HG03039 (cell line): ENCODE measurements at regions not wholly inside any gene's neighbourhood (a gene's known extent, or its start where the extent isn't known, plus 50 kb on each side); places are given as distances from the start of the nearest gene placed in this dataset.

ENCODE experiments used
- ATAC-seq: cut with Tn5 transposase; IDR thresholded peaks from one replicate; pipeline ENCODE4 v1.9.1; 2021; ENCODE audit warnings: mild to moderate bottlenecking, moderate library complexity; ENCODE audit not compliant: unreplicated experiment

DNA sequence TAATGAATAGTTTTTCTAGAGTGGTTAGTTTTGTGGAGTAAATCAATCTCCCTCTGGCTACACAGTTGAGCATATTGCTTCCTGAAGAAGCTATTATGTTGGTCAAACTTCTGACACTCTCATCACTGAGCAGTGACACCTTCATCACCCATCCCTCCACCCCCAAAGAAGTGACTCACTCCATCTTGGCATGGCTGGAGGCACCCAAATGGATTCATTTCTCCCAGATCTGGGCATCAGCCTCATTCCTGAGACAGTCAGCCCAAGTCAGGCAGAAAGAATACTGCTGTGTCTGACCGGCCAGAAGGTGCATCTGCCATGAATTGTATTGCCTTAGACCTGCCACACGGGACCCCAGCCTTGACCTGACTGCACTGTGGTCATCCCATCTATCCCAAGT, 117.0 kb upstream of the HABP2 start:
- no peak for ATAC-seq

DNA sequence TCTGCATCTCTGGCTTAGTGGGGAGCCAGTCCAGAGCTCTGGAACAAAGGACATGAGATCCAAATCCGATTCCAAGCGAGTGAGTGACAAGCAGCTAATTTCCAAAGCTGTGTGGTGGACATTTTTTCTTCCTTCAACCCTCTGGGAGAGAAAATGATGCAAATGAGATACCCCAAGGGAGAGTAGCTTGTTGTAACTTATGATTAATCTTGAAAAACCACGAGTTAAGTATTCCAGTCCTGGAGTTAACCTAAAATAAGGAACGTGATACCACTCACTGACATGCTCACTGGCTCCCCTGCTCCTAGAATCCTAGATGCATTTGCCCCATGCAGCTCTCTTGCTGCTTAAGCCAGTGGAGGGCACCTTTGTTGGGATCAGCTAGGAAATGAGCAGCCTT, 116.0 kb upstream of the HABP2 start:
- ATAC-seq = no peak

DNA sequence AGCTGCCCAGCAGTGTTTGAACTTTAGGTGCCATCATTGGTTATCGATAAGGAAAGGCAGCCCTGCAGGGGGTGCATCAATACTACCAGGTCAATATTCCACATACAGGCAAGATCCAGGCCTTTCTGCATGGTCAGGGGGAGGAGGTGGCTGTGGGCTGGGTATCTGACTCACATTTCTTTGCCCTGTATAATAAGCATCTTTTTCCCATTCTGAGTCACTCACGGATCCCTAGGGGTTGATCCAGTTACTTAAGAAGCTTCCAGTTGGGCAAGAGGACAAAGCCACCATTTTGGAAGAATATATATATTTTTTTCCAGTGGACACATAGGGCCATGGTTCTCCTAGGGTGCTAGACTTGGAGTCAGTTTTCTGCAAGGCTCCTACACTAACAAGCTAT, 114.2 kb upstream of the HABP2 start:
- no peak for ATAC-seq

DNA sequence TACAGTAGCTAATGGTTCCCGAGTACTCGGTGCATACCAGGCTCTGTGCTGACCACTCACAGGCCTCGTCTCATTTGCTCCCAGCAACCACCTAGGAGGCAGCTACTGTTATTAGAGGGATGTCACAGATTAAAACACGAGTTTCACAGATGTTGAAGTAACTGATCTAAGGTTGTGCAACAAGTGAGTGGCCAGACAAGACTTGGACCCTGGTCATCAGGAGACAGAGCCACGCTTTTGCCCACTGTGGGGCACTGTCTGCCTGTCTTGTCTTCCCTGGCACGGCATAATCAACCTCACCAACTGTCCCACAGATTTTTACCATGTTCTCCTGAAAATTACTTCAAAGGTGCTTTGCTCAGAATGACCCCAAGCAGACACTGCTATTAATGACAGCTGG, 111.6 kb upstream of the HABP2 start:
- ATAC-seq = no peak

DNA sequence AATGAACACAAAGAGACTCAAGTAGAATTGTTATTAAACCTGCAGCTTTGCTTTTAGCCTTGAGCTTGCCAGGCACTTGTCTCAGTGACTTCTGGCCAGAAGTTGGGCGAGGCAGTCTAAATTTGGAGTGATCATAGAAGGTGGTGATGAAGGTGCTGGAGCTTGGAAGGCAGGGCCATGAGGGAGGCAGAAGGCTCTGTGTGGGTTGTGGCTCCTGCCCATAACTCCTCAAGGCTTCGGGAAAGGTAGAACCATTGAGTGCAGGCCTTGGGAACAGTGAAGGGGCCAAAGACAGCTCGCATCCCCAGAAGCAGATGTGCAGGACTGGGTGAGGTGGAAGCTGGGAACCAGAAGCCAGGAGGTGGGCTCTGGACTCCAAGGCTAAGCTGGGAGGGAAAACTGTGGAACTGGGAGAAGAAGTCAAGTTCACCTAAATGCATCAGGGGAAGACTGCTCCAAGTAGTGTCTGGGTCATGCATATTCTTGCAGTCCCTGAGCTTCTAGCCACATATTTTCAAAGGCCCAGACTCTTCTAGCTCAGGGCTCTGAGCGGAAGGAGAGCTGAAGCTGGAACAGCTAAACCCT, 111.1 kb upstream of the HABP2 start:
- no peak for ATAC-seq

DNA sequence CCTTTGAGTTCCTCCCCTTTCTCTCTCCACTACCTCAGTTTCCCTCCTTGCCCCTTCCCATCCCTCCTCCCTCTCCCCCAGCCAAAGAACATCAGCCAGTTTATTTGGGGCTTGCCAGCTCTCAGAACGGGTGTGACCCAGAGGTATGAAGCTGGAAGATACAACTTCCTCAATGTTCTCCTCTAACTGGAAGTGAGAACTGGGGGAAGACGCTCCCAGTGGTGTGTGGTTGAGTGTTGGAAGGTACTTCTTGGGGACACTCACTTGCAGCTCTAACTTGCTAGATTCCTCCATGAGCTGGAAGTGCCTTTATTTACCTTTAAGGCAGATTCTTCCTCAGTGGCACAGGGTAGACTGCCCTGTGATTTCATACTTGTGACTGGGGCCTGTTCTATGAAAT, 110.5 kb upstream of the HABP2 start:
- ATAC-seq = no peak

DNA sequence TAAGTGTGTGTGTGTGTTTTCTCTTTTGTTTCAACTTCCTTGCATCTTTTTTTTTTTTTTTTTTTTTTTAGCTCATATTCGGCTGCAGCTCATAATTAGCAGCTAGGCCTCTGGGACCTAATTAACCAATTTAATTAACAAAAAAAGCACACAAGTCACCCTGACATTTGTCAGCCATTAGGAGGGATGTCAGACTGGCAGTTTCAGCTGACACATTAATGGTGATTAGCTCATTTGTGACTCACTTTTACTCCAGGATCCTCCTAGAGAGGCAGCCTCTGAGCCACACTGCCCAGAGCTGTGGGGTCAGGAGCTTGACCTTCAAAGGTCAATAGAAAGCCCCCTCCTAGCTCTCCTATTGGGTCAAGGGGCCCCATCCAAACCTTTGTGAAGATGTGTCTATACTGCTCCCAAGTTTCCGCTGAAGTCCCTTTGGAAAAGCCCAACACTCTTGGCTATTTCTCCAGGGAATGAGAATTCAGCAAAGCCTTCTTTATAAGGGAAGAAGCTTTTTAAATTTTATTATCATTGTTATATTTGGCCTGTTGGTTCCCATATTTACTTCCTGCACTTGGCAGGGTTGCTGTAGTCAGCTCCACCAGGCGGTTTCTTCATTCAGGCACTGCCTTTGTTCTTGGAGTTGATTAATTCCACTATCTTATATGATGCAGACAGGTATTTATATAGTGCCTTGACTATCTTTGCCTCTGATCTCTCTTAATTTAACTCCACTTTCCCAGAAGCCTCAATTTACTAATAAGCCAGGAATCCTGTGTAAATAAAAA, 109.5 kb upstream of the HABP2 start:
- no peak for ATAC-seq

DNA sequence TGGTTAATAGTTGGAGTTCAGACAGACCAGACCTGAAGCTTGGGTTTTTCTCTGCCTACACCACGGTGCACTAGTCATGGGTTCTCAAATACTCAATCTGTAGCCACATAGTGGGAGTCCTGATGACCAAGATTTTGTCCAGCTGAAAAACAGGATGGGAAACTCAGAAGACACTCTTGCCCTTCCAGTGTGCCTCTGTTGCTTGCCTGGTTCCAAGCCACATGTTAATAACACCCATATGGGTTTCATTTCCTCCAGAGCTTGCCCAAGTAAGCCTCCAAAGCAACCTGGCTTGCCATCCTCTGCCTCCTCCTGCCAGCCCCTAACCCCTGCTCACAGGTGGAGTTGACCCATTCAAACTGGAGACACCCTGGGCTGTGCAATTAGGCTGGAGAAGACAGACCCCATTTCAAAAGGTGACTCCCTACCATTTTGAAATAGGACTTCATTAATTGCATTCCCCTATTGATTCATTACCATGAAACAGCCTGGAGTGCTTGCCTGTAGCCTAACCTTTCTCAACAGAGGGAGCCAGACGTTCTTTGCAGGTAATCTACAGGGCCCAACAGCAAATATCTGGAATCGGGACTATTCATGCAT, 108.0 kb upstream of the HABP2 start:
- ATAC-seq = no peak

DNA sequence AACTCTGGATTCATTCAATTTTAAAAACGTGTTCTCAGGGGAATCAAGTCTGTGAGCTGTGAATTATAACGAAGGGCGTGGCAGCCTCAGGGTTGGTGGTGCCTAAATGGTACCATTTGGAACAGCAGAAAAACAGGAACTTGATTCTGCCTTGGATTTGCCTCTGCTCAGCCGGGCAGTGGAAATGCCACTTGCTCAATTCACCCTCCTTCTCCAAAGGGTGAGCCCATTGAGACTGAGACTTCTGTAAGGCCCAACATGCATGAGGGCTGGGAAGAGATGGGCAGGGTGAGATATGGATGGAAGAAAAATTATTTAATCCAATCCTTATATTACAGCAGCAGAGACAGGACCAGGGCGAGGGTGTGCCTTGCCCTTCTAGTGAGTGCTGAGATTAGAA, 107.1 kb upstream of the HABP2 start:
- ATAC-seq = no peak

DNA sequence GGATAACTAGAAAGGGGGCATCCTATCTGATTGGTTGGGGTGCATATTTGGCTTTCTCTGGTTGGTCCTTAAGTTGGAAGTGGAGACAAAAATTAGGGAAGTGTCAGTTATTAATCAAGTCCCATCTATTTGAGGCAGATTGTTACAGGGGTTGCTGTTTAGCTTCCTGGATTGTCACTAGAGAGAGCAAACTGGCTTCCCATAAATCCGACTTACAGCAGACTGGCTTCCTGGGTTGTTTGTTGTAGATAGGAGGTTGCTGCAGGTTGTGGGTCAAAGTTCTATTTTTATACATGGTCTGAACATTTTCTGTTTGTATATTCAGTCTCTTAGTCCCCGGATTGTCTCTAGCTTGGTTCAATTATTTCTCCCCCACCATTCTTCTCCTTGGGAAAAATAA, 106.1 kb upstream of the HABP2 start:
- ATAC-seq = no peak

DNA sequence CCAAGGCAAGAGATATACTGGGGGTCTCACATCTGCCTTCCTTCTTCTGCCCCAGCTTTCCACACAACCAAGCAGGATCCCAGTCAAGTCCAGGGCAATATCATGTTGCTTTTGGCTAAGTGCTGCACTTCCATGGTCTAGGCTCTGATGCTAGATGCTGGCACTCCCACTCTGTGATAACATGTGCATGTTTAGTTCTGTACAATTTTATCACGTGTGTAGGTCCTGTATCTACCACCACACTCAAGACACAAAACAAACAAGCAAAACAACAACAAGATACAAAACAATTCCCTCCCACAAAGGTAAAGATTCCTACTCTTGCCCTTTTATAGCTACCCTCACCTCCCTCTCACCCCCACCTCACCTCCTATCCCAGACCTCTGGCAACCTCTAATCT, 105.6 kb upstream of the HABP2 start:
- ATAC-seq = no peak

DNA sequence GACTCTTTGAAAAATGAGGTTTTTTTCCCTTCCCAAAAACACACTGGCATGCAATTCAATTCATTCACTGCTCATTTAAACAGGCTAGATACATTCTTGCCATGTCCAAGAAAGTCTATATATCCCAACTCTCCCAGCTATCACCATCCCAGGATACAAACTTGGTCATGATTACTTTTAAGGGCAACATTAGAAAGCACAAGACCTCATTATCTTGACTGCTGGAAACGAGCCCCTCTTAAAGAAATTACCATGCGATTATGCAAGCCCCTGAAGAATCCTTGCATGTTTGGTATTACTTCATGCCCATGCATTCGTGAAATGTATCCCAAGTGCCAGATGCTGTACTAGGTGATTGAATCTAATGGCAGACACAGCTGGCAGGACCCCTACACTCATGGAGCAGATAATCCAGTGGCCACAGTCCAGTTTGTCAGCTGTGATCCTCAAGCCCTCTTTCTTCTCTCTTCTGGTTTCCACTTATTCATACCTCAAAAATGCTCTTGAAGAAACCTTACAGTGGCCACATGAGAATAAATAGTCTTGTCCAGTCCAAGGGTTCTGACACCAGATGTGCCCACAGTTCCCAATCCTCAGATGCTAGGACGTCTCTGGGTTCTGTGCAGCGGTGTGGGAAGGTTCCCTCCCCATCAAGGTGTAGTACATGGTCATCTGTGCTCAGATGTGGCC, 103.7 kb upstream of the HABP2 start:
- no peak for ATAC-seq

DNA sequence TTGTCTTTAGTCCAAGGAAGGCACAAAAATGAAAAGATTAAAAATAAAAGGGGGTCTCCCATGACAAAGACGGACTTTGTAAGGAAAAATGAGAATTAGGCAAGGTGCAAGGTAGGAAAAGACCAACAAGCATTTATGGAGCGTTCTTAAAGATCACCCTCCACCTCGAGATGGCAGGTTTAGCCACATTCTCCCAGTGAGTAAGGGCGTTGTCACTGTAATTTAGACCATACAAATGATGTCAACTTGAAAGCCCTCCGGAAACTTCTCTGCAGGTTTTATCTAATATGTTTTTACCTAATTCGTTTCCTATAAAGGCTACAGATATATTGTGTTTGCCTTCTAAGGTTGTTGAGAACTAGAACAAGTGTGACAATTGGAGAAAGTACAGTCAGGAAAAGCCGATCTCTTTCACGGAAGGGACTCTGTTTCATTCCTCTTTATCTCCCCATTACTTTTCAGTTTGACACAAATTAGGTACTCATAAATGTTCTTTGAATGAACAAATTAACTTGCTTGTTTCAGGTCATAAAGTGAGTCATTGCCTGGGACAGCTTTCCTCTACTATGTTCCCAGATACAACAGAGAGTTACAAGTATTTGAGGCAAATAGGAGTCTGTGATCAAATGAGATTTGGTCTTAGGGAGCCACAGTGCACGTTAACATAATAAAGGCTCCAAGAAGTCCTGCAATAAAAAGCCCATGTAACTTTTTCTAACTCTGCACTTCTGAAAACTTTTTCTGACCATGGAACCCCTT, 102.6 kb upstream of the HABP2 start:
- no peak for ATAC-seq

DNA sequence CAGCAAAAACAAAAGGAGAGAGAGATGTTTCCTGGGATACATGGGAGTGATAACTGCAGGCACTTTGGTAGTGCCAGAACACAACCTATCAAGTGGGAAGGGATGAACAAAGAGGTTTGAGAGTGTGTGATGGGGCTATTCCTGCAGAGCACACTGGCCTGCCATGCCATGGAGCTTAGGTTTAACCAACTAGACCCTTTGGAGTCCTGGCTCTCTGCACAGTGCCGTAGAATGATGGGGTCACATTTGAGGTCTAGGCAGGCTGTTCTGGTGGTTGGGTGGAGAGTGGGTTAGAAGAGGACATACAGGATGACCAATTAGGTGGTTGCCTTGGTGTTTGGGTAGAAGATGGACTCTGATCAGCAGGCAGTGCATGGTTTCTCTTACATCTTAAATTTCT, 101.9 kb upstream of the HABP2 start:
- ATAC-seq = no peak

DNA sequence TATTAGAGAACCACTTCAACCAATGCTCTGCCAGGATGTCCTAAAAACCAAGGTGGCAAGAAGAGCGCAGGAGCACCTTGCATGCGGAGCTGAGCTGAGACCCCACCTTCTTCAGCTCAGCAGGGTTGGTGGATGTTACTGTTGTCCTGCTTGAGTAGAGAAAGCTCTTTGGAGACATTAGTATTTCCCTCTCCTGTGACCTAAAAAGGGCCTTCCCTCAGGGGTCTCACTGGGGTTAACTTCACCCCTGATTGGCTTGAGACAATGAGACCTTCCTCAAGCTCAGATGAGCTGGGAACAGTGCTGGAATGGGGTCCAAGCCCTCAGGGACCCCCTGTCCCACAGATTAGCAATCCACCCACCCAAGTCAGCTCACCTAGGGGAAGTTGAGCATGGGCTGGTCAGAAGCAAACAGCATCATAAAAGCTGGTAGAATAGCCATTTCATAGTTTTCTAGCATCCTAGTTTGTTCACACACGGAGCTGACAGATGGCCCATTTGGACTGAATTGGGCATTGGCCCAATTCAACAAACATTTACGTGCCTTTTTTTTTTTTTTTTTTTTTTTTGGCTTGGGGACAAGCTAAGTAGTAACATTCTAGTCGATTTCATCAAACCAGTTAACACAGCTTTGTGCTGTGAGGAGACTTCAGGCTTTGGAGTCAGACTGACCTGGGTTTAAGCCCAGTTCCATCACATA, 100.6 kb upstream of the HABP2 start:
- ATAC-seq = no peak

DNA sequence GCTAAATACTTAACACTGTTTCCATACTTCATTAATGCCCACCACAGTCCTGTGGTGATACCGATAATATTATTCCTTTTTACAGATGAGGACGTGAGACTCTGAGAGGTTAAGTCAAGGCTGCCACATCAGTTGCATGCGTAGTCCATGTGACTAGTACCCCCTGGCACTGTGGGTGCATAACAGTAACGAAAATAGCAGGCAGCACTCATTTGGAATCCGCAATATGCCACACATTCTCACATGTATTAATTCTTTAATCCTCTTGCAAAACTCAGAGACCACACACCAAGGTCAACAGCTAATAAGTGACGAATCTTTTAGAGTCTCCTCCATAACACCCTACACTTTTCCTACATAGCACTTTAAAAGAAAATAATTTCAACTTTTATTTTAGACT, 99.5 kb upstream of the HABP2 start:
- no peak for ATAC-seq

DNA sequence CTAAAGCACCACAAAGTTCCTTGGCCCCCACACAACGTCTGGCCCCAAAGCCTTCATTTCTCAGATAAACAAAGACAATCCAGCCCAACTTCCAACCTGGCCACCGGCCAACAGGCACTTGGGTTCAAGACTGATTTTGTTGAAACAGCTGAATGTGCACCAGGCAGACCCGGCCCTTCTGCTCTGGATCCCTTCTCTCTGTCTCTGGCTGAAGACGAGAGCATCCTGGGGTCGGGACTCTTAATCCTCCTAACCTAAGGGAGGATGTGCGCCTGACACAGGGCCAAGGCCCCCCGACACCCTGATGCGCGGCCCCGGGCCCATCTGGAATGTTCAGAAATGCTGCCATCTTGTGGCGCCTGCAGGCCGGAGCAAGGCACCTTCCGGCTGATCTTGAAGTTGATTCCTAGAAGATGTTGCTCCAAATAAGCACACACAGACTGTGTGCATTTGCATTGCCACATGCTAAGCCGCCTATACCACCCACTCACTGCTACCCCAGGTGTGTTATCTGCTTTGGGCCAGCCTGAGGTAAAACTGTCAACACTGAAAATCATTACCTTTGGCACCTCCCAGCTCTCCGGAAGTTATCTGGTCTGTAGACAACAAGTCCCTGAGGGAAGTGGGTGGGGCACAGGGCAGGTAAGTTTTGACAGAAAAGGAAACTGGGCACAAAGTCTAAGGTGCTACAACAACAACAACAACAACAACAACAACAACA, 98.4 kb upstream of the HABP2 start:
- no peak for ATAC-seq

DNA sequence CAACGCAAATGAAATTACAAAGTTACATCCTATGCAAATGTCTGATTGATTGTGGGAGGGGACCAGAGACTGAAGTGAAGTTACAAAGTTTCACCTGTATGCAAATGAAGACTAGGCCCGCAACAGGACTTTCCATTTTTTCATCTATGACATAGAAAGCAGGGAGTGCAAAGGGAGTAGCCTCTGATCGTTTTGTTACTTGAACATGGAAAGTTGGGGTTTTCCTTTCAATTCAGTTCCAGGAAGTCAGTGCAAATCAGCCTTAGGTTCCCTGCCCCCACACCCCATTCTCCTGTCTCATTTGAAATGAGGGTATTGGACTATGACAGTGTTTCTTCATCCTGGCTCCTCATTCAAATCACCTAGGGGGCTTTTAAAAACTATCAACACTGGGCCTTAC, 96.9 kb upstream of the HABP2 start:
- ATAC-seq = no peak

DNA sequence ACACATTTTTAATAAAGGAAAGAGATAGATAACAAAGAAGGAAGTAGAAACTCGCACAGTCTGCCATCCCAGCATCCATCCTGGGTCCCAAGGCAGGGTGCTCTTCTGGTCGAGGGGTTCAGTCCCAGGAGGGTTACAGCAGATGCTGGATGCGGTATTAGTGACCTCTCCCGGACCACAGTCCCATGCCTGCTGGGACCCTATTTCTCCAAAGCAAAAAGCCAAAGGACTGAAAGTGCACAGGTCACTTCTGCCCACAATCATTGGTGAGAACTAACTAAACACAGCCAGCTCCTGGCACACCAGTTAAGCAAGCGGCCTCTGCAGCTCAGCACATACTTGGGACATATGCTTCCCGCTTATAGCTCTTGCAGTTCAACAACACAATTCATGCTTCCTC, 96.1 kb upstream of the HABP2 start:
- ATAC-seq = no peak

DNA sequence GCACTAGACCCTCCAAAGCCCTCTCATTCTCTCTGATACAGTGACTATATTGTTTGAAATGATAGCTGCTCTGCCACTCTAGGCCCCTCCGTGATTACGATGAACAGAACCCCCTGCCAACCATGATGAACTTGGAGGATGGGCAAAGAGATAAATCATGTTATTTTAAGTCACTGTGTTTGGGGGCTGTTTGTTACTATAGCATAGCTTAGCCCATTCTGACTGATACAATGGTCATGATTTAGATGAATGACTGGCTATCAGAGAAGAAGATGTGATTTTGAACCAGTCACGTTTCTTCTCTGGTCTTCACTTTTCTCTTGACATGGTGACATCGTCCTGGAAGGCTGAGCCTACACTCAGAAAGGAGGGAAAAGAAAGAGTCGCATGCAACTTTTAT, 95.4 kb upstream of the HABP2 start:
- no peak for ATAC-seq
